Smooth muscle cell (in vitro differentiated cells): ENCODE measurements at regions not wholly inside any gene's neighbourhood (a gene's known extent, or its start where the extent isn't known, plus 50 kb on each side); places are given as distances from the start of the nearest gene placed in this dataset.
A peak's percentile ranks its signal among the peaks of the same experiment; 100 is the strongest.

Experiments used
- DNase-seq: peaks from one replicate; lab custom pipeline; 2025; ENCODE audit not compliant: unreplicated experiment; lab: John Stamatoyannopoulos, UW
- H2AFZ ChIP-seq: fragments of 200-600 bp; sonication (generic); 2 replicates; pipeline ENCODE4 v1.6.0; 2016; ENCODE audit warnings: antibody characterized with exemption, low read depth, mild to moderate bottlenecking
- H3F3A ChIP-seq: fragments of 200-600 bp; sonication (generic); 2 replicates; pipeline ENCODE4 v1.6.0; 2017; ENCODE audit warnings: antibody characterized with exemption, low read depth
- H3K27ac ChIP-seq: fragments of 200-600 bp; sonication (generic); 2 replicates; pipeline ENCODE4 v1.5.1; 2016; ENCODE audit warnings: low read depth, mild to moderate bottlenecking
- H3K27me3 ChIP-seq: fragments of 200-600 bp; sonication (generic); 2 replicates; pipeline ENCODE4 v1.6.1; 2016; ENCODE audit warnings: low read depth, mild to moderate bottlenecking
- H3K36me3 ChIP-seq: fragments of 200-600 bp; sonication (generic); 2 replicates; pipeline ENCODE4 v1.5.1; 2016; ENCODE audit warnings: low read depth
- H3K4me1 ChIP-seq: fragments of 200-600 bp; sonication (generic); 2 replicates; pipeline ENCODE4 v1.5.1; 2016; ENCODE audit warnings: low read depth
- H3K4me2 ChIP-seq: fragments of 200-600 bp; sonication (generic); 2 replicates; pipeline ENCODE4 v1.6.0; 2016; ENCODE audit warnings: mild to moderate bottlenecking
- H3K4me3 ChIP-seq: fragments of 200-600 bp; sonication (generic); 2 replicates; pipeline ENCODE4 v1.5.1; 2016; ENCODE audit warnings: mild to moderate bottlenecking
- H3K79me2 ChIP-seq: fragments of 200-600 bp; sonication (generic); 2 replicates; pipeline ENCODE4 v1.6.0; 2016; ENCODE audit warnings: low read depth, mild to moderate bottlenecking
- H3K9ac ChIP-seq: fragments of 200-600 bp; sonication (generic); 2 replicates; pipeline ENCODE4 v1.6.0; 2016; ENCODE audit warnings: low read depth
- H3K9me3 ChIP-seq: fragments of 200-600 bp; sonication (generic); replicated peaks from 2 replicates; pipeline ENCODE4 v1.5.1; 2016; ENCODE audit warnings: low read depth
- H4K20me1 ChIP-seq: fragments of 200-600 bp; sonication (generic); 2 replicates; pipeline ENCODE4 v1.6.0; 2016; ENCODE audit warnings: low read depth
- WGBS: methylation state at CpG from one replicate; pipeline ENCODE4 v1.1.7; 2016; ENCODE audit warnings: low lambda C conversion rate; 5-methylcytosine and 5-hydroxymethylcytosine counted together
- TF ChIP-seq, protein P1 (sequence below): fragments of 200-600 bp; sonication (generic); IDR thresholded peaks from 2 replicates; pipeline ENCODE4 v1.5.1; 2017; ENCODE audit warnings: borderline replicate concordance, mild to moderate bottlenecking, antibody characterized with exemption; ENCODE audit not compliant: insufficient read depth, poor library complexity, severe bottlenecking

DNA sequence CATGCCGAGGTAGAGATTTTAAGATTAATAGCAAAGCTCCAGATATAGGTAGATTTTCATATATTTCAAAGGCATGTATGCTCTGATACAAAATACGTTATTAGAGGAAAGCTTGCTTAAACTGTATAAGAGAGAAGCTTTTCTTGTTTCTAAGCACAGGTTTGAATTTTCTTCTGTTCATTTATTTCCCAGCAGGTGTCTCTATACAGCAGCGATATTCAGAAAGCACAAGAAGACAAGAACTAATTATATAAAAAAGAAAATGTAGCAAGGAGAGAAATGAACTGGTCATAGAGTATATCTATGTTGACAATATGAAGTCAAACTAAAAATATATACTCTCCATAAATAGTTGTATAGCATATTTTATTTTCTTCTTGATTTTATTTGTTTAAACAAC is 307.4 kb upstream of the NOVA1 start:
- Histone ChIP-seq H4K20me1 (no peaks in the 10 kb centered on the region), H3K27me3 (no peaks in the 10 kb centered on the region), H3K4me2 (no peak overlapping the region), H3K4me1 (no peaks in the 10 kb centered on the region), H3K36me3 (no peaks in the 10 kb centered on the region), H3K27ac (no peak overlapping the region), H3K4me3 (no peak overlapping the region), H3K9me3 (no peaks in the 10 kb centered on the region), H3F3A (no peaks in the 10 kb centered on the region), H2AFZ (no peak overlapping the region), H3K9ac (no peak overlapping the region), H3K79me2 (no peaks in the 10 kb centered on the region)
- WGBS, result 83% methylated on average over 3 of the region's 3 CpGs
- TF ChIP-seq, protein P1, sequence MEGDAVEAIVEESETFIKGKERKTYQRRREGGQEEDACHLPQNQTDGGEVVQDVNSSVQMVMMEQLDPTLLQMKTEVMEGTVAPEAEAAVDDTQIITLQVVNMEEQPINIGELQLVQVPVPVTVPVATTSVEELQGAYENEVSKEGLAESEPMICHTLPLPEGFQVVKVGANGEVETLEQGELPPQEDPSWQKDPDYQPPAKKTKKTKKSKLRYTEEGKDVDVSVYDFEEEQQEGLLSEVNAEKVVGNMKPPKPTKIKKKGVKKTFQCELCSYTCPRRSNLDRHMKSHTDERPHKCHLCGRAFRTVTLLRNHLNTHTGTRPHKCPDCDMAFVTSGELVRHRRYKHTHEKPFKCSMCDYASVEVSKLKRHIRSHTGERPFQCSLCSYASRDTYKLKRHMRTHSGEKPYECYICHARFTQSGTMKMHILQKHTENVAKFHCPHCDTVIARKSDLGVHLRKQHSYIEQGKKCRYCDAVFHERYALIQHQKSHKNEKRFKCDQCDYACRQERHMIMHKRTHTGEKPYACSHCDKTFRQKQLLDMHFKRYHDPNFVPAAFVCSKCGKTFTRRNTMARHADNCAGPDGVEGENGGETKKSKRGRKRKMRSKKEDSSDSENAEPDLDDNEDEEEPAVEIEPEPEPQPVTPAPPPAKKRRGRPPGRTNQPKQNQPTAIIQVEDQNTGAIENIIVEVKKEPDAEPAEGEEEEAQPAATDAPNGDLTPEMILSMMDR, result no peak
- no peak for DNase-seq

DNA sequence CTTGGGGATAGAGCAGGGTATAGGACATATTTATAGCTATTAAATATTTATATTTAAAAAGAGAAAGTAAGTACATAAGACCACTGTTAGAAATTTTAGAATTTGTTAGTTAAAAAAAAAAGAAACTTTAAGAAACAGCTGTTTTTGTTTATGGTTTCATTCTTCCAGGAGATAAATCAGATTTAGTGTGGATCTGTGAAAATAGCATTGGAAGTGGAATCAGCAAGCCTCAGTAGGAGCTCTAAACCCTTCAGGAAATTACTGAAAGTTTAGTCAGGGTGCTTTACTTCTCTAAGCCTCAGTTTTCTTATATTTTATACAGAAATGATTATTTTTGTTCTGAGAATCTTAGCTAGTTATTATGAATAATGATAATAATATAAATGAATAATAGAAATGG is 316.0 kb upstream of the NOVA1 start:
- no peaks in the 10 kb centered on the region for H3K4me1 ChIP-seq
- TF ChIP-seq, protein P1, result no peak
- no peaks in the 10 kb centered on the region for H4K20me1 ChIP-seq
- no peaks in the 10 kb centered on the region for H3F3A ChIP-seq
- no peak overlapping the region for H3K4me3 ChIP-seq
- H3K9ac ChIP-seq, result no peak overlapping the region
- no peak for DNase-seq
- no peak overlapping the region for H2AFZ ChIP-seq
- H3K9me3 ChIP-seq, result no peaks in the 10 kb centered on the region
- no peaks in the 10 kb centered on the region for H3K36me3 ChIP-seq
- H3K4me2 ChIP-seq, result no peak overlapping the region
- H3K27ac ChIP-seq, result no peak overlapping the region
- no peaks in the 10 kb centered on the region for H3K79me2 ChIP-seq
- no peaks in the 10 kb centered on the region for H3K27me3 ChIP-seq

DNA sequence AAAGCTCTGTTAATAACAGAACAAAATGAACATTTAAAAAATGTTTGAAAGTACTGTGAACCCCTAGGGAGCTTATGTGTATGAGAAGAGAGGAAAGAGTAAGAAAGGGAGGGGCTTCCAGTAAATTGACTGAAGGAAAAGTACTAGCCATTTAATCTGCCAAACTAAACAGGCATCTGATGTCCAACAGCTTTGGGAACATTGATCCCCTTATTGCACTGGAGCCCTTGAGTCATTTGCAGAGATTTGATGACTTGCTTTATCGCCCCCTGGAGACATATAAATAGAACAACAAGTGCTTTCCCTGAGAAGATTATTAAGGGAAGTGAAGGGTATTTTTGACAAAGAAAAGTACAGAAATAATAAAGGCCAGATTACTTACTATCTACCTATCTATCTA is 319.3 kb upstream of the NOVA1 start:
- Histone ChIP-seq H4K20me1 (no peaks in the 10 kb centered on the region), H2AFZ (no peak overlapping the region), H3K27me3 (no peaks in the 10 kb centered on the region), H3K79me2 (no peaks in the 10 kb centered on the region), H3K4me1 (no peaks in the 10 kb centered on the region), H3K4me2 (no peak overlapping the region), H3F3A (no peaks in the 10 kb centered on the region), H3K27ac (no peak overlapping the region), H3K4me3 (no peak overlapping the region), H3K9me3 (no peaks in the 10 kb centered on the region), H3K9ac (no peak overlapping the region), H3K36me3 (no peaks in the 10 kb centered on the region)
- 0% methylated on average over 1 of the region's 1 CpG for WGBS
- TF ChIP-seq, protein P1, result peak; percentile 56
- DNase-seq, result no peak

DNA sequence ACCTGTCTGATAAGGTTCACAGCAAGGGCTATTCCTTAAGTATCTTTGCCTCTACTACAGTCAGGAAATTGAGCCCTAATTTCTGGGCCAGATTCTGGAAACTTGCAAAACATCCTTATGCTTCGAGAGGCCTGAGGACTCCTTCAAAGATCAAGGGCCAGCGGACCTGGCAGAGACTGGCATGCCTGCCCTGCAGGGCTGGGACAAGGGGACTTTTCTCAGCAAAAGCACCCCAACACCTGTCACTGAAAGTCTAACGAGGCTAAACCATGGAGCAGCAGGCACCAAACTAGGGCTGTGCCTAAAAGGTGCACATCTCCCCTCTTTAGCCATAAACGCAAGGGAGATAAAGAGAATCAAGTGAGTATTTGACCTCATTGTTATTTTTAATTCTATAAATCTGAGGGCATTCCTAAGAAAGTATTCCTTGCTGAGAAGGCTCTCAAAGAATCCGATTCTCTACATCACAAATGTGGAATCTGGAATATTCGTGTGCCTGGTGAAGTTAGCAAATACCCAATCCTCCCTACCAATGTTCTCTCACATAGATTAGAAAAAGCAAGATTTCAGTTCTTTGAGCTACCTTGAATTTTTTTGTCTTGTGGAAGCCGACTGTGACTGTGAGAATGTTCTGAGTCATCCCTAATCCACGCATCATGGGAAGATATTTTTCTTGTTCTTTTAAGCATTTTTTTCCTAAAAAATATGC is 328.2 kb upstream of the NOVA1 start:
- H3K4me2 ChIP-seq, result no peak overlapping the region
- no peaks in the 10 kb centered on the region for H3K36me3 ChIP-seq
- no peaks in the 10 kb centered on the region for H3K79me2 ChIP-seq
- no peak for DNase-seq
- no peak overlapping the region for H3K9ac ChIP-seq
- no peaks in the 10 kb centered on the region for H3K9me3 ChIP-seq
- no peaks in the 10 kb centered on the region for H3K4me1 ChIP-seq
- H2AFZ ChIP-seq, result no peak overlapping the region
- no peak overlapping the region for H3K27ac ChIP-seq
- no peaks in the 10 kb centered on the region for H3F3A ChIP-seq
- TF ChIP-seq, protein P1, result no peak
- no peaks in the 10 kb centered on the region for H4K20me1 ChIP-seq
- H3K27me3 ChIP-seq, result no peaks in the 10 kb centered on the region
- no peak overlapping the region for H3K4me3 ChIP-seq
- WGBS, result 55% methylated on average over 8 of the region's 8 CpGs
